ENCODE measurements at regions not wholly inside any gene's neighbourhood (a gene's known extent, or its start where the extent isn't known, plus 50 kb on each side); places are given as distances from the start of the nearest gene placed in this dataset.

GRCh38 chr1:81237473-81238089 is 563.2 kb upstream of the ADGRL2 start:
- no peak for DNase-seq

- DNase-seq: no peak
Observed at GRCh38 chr1:81234237-81234636, 566.5 kb upstream of the ADGRL2 start.

- DNase-seq: no peak
Observed at GRCh38 chr1:81233591-81233990, 567.1 kb upstream of the ADGRL2 start.

- DNase-seq: no peak
Observed at GRCh38 chr1:81232420-81232819, 568.3 kb upstream of the ADGRL2 start.

GRCh38 chr1:81231729-81232038 is 569.0 kb upstream of the ADGRL2 start:
- no peak for DNase-seq

GRCh38 chr1:81230983-81231728 is 569.6 kb upstream of the ADGRL2 start:
- DNase-seq: no peak

- no peak for DNase-seq
Observed at GRCh38 chr1:81228926-81229325, 571.8 kb upstream of the ADGRL2 start.

- DNase-seq: no peak
Observed at GRCh38 chr1:81226603-81226928, 574.2 kb upstream of the ADGRL2 start.

GRCh38 chr1:81225789-81226602 is 574.7 kb upstream of the ADGRL2 start:
- DNase-seq: no peak

GRCh38 chr1:81224222-81224621 is 576.5 kb upstream of the ADGRL2 start:
- no peak for DNase-seq

GRCh38 chr1:81221564-81221963 is 579.2 kb upstream of the ADGRL2 start:
- no peak for DNase-seq

- no peak for DNase-seq
Observed at GRCh38 chr1:81220614-81221071, 580.1 kb upstream of the ADGRL2 start.

GRCh38 chr1:81217058-81217457 is 583.7 kb upstream of the ADGRL2 start:
- DNase-seq: no peak

- DNase-seq: no peak
Observed at GRCh38 chr1:81213279-81213678, 587.5 kb upstream of the ADGRL2 start.

GRCh38 chr1:81209461-81209860 is 591.3 kb upstream of the ADGRL2 start:
- no peak for DNase-seq

- DNase-seq: no peak
Observed at GRCh38 chr1:81208441-81208840, 592.3 kb upstream of the ADGRL2 start.

GRCh38 chr1:81205956-81206355 is 594.8 kb upstream of the ADGRL2 start:
- DNase-seq: no peak

GRCh38 chr1:81201779-81202178 is 599.0 kb upstream of the ADGRL2 start:
- DNase-seq: no peak

- DNase-seq: no peak
Observed at GRCh38 chr1:81197591-81197990, 603.1 kb upstream of the ADGRL2 start.

GRCh38 chr1:81192647-81193642 is 607.8 kb upstream of the ADGRL2 start:
- DNase-seq: no peak

- no peak for DNase-seq
Observed at GRCh38 chr1:81190003-81190402, 610.7 kb upstream of the ADGRL2 start.

GRCh38 chr1:81187635-81188034 is 613.1 kb upstream of the ADGRL2 start:
- no peak for DNase-seq

- DNase-seq: no peak
Observed at GRCh38 chr1:81186261-81186660, 614.5 kb upstream of the ADGRL2 start.
